ENCODE measurements at regions not wholly inside any gene's neighbourhood (a gene's known extent, or its start where the extent isn't known, plus 50 kb on each side); places are given as distances from the start of the nearest gene placed in this dataset.

- TF ChIP-seq CTCF (IDR thresholded peaks at IDR 0.05; ENCODE audit: poor library complexity) (no peak), EZH2 (IDR thresholded peaks at IDR 0.05; ENCODE audit: borderline replicate concordance) (no peak), EZH2phosphoT487 (IDR thresholded peaks at IDR 0.05; ENCODE audit: low read depth, severe bottlenecking, unreplicated experiment) (no peak)
These were observed 122.0 kb upstream of the ATP10A start for GRCh38 chr15:25985165-25985564.

Measured in hepatocyte (in vitro differentiated cells).